ENCODE measurements at regions not wholly inside any gene's neighbourhood (a gene's known extent, or its start where the extent isn't known, plus 50 kb on each side); places are given as distances from the start of the nearest gene placed in this dataset.

DNA sequence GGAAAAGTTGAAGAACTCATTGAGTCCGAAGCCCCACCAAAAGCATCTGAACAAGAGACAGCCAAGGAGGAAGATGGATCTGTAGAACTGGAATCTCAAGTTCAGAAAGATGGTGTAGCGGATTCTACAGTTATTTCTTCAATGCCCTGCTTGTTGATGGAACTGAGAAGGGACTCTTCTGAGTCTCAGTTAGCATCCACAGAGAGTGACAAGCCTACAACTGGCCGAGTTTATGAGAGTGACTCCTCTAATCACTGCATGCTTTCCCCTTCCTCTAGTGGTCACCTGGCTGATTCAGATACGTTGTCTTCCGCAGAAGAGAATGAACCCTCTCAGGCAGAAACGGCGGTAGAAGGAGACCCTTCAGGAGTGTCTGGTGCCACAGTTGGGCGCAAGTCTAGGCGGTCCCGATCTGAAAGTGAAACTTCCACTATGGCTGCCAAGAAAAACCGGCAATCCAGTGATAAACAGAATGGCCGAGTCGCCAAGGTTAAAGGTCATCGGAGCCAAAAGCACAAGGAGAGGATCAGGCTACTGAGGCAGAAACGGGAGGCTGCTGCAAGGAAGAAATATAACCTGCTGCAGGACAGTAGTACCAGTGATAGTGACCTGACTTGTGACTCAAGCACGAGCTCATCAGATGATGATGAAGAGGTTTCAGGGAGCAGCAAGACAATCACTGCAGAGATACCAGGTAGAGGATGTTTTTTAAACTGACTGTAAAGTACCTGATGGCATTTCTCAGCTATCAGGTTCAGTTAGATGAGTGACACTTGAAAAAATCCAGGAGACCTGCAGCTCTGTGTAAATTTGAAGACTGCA is 111.9 kb downstream of the HAUS1 start:
- TF ChIP-seq EZH2phosphoT487 (IDR thresholded peaks at IDR 0.05; ENCODE audit: low read depth) (no peak), CTCF (IDR thresholded peaks at IDR 0.05; ENCODE audit: low read depth, low read length) (no peak)
- Histone ChIP-seq H2AFZ (ENCODE audit: low read depth, low read length) (no peak overlapping the region), H3K9me3 (ENCODE audit: insufficient read depth, low read length) (no peaks in the 10 kb centered on the region), H3K79me2 (ENCODE audit: low read length) (peaks cover 100% of the 10 kb centered on the region), H3K9ac (ENCODE audit: low read length) (no peak overlapping the region), H4K20me1 (ENCODE audit: insufficient read depth, low read length) (peaks cover 86% of the 10 kb centered on the region), H3K4me1 (ENCODE audit: low read length) (peaks cover 16% of the 10 kb centered on the region), H3K4me2 (ENCODE audit: low read length) (no peak overlapping the region), H3K27me3 (ENCODE audit: low read depth, low read length) (no peaks in the 10 kb centered on the region), H3K36me3 (replicated peaks; ENCODE audit: low read depth, low read length) (peaks cover 39% of the 10 kb centered on the region), H3K4me3 (ENCODE audit: low read length) (no peak overlapping the region), H3K27ac (ENCODE audit: low read length) (no peak overlapping the region)

DNA sequence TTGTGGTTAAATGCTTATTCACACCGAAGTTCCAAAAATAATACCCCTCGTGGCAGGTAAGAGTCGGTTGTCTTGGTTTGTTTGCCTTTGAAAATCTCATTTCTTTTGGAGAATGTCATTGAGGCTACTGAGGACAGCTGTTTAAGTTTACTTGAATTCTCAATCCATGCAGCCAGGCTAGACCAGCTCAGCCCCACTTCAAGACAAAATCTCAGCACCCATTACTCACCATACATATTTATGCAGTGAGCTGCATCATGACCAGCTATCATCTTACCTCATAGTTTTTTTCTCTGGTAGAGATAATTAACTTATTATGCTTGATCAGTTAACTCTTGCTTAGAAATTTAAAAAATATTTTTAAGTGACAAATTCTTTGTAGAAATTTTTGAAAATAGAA is 115.9 kb downstream of the HAUS1 start:
- no peak overlapping the region for H3K4me3 ChIP-seq (ENCODE audit: low read length)
- H3K79me2 ChIP-seq (ENCODE audit: low read length), result peaks cover 98% of the 10 kb centered on the region
- no peak overlapping the region for H3K9ac ChIP-seq (ENCODE audit: low read length)
- TF ChIP-seq EZH2phosphoT487 (IDR thresholded peaks at IDR 0.05; ENCODE audit: low read depth) (no peak), CTCF (IDR thresholded peaks at IDR 0.05; ENCODE audit: low read depth, low read length) (no peak)
- no peaks in the 10 kb centered on the region for H3K27me3 ChIP-seq (ENCODE audit: low read depth, low read length)
- H4K20me1 ChIP-seq (ENCODE audit: insufficient read depth, low read length), result peaks cover 88% of the 10 kb centered on the region
- peaks cover 48% of the 10 kb centered on the region for H3K36me3 ChIP-seq (replicated peaks; ENCODE audit: low read depth, low read length)
- no peaks in the 10 kb centered on the region for H3K9me3 ChIP-seq (ENCODE audit: insufficient read depth, low read length)
- H2AFZ ChIP-seq (ENCODE audit: low read depth, low read length), result no peak overlapping the region
- no peak overlapping the region for H3K4me2 ChIP-seq (ENCODE audit: low read length)
- H3K4me1 ChIP-seq (ENCODE audit: low read length), result no peaks in the 10 kb centered on the region
- no peak overlapping the region for H3K27ac ChIP-seq (ENCODE audit: low read length)

- Histone ChIP-seq H3K27ac (ENCODE audit: low read length) (no peak overlapping the region), H3K79me2 (ENCODE audit: low read length) (peaks cover 98% of the 10 kb centered on the region)
- no peak for TF ChIP-seq CTCF (IDR thresholded peaks at IDR 0.05; ENCODE audit: low read depth, low read length)
- no peak for TF ChIP-seq EZH2phosphoT487 (IDR thresholded peaks at IDR 0.05; ENCODE audit: low read depth)
Observed at GRCh38 chr18:46222093-46222492, 117.9 kb downstream of the HAUS1 start.

DNA sequence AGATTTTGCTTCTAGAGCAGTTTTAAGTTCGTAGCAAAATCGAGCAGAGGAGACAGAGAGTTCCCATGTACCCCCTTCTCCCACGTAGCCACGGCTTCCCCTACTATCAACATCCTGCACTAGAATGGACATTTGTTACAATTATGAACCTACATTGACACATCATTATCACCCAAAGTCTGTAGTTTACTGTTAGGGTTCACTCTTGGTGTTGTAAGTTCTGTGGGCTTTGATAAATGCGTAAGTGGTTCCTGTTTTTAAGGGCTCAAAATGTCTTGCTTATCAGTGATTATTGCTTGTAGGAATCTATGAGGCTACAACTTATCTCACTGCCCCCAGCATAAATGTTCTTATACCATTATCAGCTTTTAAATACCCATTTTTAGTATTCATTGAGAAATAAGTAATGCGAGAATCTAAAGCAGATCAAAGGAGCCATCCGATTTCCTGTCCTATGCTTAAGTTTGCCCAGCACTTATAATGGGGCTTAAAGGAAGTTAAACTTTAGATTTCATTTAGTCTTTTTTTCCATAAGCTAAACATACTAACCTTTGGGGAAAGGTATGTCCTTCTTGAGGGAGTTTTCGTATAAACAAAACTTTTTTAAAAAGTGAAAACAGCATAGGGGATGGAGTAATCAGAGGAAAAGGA is 118.7 kb downstream of the HAUS1 start:
- Histone ChIP-seq H4K20me1 (ENCODE audit: insufficient read depth, low read length) (peaks cover 74% of the 10 kb centered on the region), H3K79me2 (ENCODE audit: low read length) (peaks cover 98% of the 10 kb centered on the region)

More at GRCh38 chr18:46222093-46222492, 117.9 kb downstream of the HAUS1 start:
- no peak overlapping the region for H3K9ac ChIP-seq (ENCODE audit: low read length)
- no peak overlapping the region for H2AFZ ChIP-seq (ENCODE audit: low read depth, low read length)
- H3K9me3 ChIP-seq (ENCODE audit: insufficient read depth, low read length), result no peaks in the 10 kb centered on the region
- no peaks in the 10 kb centered on the region for H3K4me1 ChIP-seq (ENCODE audit: low read length)
- no peak overlapping the region for H3K4me3 ChIP-seq (ENCODE audit: low read length)
- H4K20me1 ChIP-seq (ENCODE audit: insufficient read depth, low read length), result peaks cover 79% of the 10 kb centered on the region
- H3K4me2 ChIP-seq (ENCODE audit: low read length), result no peak overlapping the region
- H3K36me3 ChIP-seq (replicated peaks; ENCODE audit: low read depth, low read length), result peaks cover 43% of the 10 kb centered on the region
- no peaks in the 10 kb centered on the region for H3K27me3 ChIP-seq (ENCODE audit: low read depth, low read length)

More for the DNA sequence above, 118.7 kb downstream of the HAUS1 start:
- TF ChIP-seq CTCF (IDR thresholded peaks at IDR 0.05; ENCODE audit: low read depth, low read length), result no peak
- Histone ChIP-seq H2AFZ (ENCODE audit: low read depth, low read length) (no peak overlapping the region), H3K4me1 (ENCODE audit: low read length) (no peaks in the 10 kb centered on the region), H3K4me3 (ENCODE audit: low read length) (no peak overlapping the region), H3K9ac (ENCODE audit: low read length) (no peak overlapping the region), H3K4me2 (ENCODE audit: low read length) (no peak overlapping the region), H3K27ac (ENCODE audit: low read length) (no peak overlapping the region), H3K36me3 (replicated peaks; ENCODE audit: low read depth, low read length) (peaks cover 41% of the 10 kb centered on the region), H3K27me3 (ENCODE audit: low read depth, low read length) (no peaks in the 10 kb centered on the region), H3K9me3 (ENCODE audit: insufficient read depth, low read length) (no peaks in the 10 kb centered on the region)

Measured in OCI-LY3 (cell line).